LNCaP clone FGC (cell line): ENCODE measurements at regions not wholly inside any gene's neighbourhood (a gene's known extent, or its start where the extent isn't known, plus 50 kb on each side); places are given as distances from the start of the nearest gene placed in this dataset.

Experiments
- DNase-seq: peaks from one replicate; pipeline ENCODE4 v3.0.0-alpha.2; 2011; ENCODE audit warnings: low read depth
- H3K4me3 ChIP-seq: 2 replicates; pipeline ENCODE4 v1.5.1; 2011; ENCODE audit warnings: mild to moderate bottlenecking, low read depth, low read length, control low read depth
- CTCF ChIP-seq: IDR thresholded peaks from 2 replicates; pipeline ENCODE4 v1.5.1; 2012; ENCODE audit warnings: mild to moderate bottlenecking; ENCODE audit not compliant: control insufficient read depth, insufficient read depth; ENCODE audit errors: extremely low read depth

DNA sequence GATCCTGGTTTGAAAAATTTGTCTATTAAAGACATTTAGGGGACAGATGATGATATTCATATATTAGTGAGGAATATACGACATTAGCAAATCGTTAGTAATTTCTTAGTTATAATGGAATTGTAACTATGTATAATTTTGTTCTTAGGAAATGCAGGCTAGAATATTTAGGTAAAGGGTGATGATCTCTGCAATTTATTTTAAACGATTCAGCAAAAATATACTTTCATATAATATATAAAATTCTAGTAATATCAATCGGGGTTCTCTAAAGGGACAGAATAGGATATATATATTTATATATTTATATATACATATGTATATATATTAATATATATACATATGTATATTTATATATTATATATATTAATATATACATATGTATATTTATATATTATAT lies 142.5 kb upstream of the DNAJC10 start:
- no peak overlapping the region for H3K4me3 ChIP-seq
- no peak for DNase-seq
- TF ChIP-seq CTCF: no peak

DNA sequence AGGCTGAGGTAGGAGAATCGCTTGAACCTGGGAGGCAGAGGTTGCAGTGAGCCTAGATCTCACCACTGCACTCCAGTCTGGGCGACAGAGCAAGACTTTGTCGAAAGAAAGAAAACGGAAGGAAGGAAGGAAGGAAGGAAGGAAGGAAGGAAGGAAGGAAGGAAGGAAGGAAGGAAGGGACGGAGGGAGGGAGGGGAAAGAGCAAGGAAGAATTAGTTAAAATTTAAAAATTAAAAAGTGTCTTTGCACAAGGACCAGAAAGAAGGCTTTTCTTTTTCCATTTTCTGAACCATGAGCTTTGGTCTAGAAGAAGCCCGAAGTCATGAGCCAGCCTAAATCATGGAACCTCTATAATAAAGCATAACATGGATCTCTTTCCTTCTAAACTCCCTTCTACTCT lies 138.2 kb upstream of the DNAJC10 start:
- TF ChIP-seq CTCF: no peak
- no peak overlapping the region for H3K4me3 ChIP-seq
- no peak for DNase-seq

DNA sequence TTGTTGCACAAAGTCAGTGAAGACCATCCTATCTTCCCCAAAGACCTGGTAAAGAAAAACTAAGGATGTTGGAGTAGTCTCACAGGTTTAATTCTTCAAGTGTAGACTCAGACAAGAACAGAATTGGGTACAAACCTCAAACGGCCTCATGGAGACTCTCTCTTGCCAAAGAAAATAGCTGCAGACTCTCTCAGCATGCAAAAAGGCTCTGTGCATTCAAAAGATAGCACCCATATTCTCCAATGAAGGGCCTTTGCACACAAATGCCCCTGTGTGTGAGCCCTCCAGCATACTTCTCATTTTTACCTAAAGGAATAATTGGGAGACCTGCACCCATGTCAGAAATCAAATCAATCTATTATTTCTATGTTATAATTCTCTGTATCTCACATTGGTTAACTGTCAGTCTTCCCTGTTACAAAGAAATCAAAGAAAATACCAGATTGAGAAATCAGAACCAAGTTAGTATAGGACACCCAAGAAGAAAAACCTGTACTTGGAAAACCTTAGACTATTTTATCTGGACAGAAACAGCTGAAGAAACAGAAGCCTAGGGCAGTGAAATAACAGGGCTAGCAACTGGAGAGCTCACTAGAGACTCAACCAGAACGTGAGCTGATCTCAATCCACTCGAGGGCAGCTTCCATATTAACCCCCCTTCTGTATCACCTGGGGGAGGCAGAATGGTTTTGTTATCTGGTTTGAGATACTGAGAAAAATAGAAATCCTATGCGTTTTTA lies 134.7 kb upstream of the DNAJC10 start:
- H3K4me3 ChIP-seq: no peak overlapping the region
- no peak for DNase-seq
- no peak for TF ChIP-seq CTCF

GRCh38 chr2:182584462-182584861 lies 131.6 kb upstream of the DNAJC10 start:
- no peak for TF ChIP-seq CTCF
- DNase-seq: no peak
- H3K4me3 ChIP-seq: no peak overlapping the region

GRCh38 chr2:182585001-182585400 lies 131.1 kb upstream of the DNAJC10 start:
- H3K4me3 ChIP-seq: no peak overlapping the region
- no peak for DNase-seq
- TF ChIP-seq CTCF: no peak

DNA sequence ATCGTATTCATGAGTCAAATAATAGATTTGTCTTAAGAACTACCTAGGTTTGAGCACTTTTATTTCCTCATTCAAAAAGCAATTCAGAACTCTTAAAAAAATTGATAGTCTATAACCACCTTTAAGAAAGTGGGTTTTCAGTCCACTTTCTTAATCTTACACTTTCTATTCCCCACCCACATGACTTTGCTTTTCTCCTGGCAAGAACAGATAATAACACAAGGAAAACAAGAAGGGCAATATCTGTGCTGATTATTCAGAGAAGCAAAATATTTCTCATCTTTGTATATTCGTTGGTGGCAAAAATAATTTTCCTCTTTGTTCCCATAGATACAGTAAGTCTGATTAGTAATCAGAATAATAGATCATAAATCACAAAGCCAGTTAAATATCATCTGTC lies 130.6 kb upstream of the DNAJC10 start:
- no peak for TF ChIP-seq CTCF
- H3K4me3 ChIP-seq: no peak overlapping the region
- DNase-seq: no peak

- H3K4me3 ChIP-seq: no peak overlapping the region
- TF ChIP-seq CTCF: peak; percentile 11; the same call in 1 of the 2 replicates
- no peak for DNase-seq
Measured at GRCh38 chr2:182586426-182586825, 129.6 kb upstream of the DNAJC10 start.
